Thoracic aorta (tissue), 2 donors: ENCODE measurements at regions not wholly inside any gene's neighbourhood (a gene's known extent, or its start where the extent isn't known, plus 50 kb on each side); places are given as distances from the start of the nearest gene placed in this dataset.

Source experiments
- ATAC-seq: fragments of 150-250 bp; one replicate; pipeline ENCODE4 v1.8.0; 2017; ENCODE audit warnings: low read depth; ENCODE audit not compliant: insufficient number of reproducible peaks, low FRiP score
- DNase-seq: peaks from one replicate; pipeline ENCODE4 v3.0.0-alpha.2; 2020; ENCODE audit warnings: low spot score
- H3K27ac ChIP-seq, 2 donors: fragments of 200-600 bp; sonication (generic); 1 replicate in 1 of 2; 2 replicates in 1 of 2; pipeline ENCODE4 v1.5.1; 2016; ENCODE audit warnings: mild to moderate bottlenecking in 2 of 2, moderate library complexity in 2 of 2
- H3K27me3 ChIP-seq: fragments of 200-600 bp; sonication (generic); replicated peaks from 2 replicates; pipeline ENCODE4 v1.6.0; 2016; ENCODE audit warnings: mild to moderate bottlenecking; ENCODE audit not compliant: insufficient read depth
- H3K36me3 ChIP-seq: fragments of 200-600 bp; sonication (generic); one replicate; pipeline ENCODE4 v1.5.1; 2016
- H3K4me1 ChIP-seq, 2 donors: fragments of 200-600 bp; sonication (generic); 1 replicate in 1 of 2; 2 replicates in 1 of 2; pipeline versions ENCODE4 v1.5.1 to v1.6.0; 2016; ENCODE audit warnings: low read depth in 2 of 2, mild to moderate bottlenecking in 1 of 2; ENCODE audit not compliant: control insufficient read depth in 1 of 2
- H3K4me3 ChIP-seq: fragments of 200-600 bp; sonication (generic); 2 replicates; pipeline ENCODE4 v1.5.1; 2016; ENCODE audit warnings: mild to moderate bottlenecking
- H3K9me3 ChIP-seq: fragments of 200-600 bp; sonication (generic); 2 replicates; pipeline ENCODE4 v1.5.1; 2016
- TF ChIP-seq, protein P1 (sequence below): fragments of 200-600 bp; sonication (generic); IDR thresholded peaks from one replicate; pipeline ENCODE4 v1.5.1; 2019; ENCODE audit warnings: antibody characterized with exemption

DNA sequence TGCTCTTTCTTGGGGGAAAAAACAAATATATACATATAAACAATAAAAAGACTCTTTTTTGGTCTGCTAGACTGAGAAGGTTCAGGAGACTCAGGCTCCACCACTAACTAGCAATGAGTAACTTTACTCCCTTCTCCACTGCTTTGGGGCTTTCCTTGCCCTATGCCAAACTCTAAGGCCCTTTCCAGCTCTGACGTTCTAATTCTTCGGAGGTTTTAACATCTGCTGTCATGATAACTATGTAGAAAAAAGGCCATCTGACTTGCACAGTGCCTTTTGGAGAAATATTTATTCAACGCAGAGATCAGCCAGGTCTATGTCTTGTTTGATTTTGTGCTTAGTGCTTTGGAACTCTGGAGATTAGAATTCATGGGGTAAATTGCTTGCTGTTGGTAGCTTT, 156.2 kb downstream of the TMCO5A start:
- H3K9me3 ChIP-seq, result no peaks in the 10 kb centered on the region
- H3K4me3 ChIP-seq, result no peak overlapping the region
- DNase-seq, result no peak
- H3K36me3 ChIP-seq, result no peaks in the 10 kb centered on the region
- ATAC-seq, result no peak
- TF ChIP-seq, protein P1, sequence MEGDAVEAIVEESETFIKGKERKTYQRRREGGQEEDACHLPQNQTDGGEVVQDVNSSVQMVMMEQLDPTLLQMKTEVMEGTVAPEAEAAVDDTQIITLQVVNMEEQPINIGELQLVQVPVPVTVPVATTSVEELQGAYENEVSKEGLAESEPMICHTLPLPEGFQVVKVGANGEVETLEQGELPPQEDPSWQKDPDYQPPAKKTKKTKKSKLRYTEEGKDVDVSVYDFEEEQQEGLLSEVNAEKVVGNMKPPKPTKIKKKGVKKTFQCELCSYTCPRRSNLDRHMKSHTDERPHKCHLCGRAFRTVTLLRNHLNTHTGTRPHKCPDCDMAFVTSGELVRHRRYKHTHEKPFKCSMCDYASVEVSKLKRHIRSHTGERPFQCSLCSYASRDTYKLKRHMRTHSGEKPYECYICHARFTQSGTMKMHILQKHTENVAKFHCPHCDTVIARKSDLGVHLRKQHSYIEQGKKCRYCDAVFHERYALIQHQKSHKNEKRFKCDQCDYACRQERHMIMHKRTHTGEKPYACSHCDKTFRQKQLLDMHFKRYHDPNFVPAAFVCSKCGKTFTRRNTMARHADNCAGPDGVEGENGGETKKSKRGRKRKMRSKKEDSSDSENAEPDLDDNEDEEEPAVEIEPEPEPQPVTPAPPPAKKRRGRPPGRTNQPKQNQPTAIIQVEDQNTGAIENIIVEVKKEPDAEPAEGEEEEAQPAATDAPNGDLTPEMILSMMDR, result no peak
- peaks cover 5 to 7% of the 10 kb centered on the region in 2 donors for H3K4me1 ChIP-seq
- no peaks in the 10 kb centered on the region for H3K27me3 ChIP-seq
- no peak overlapping the region for H3K27ac ChIP-seq

DNA sequence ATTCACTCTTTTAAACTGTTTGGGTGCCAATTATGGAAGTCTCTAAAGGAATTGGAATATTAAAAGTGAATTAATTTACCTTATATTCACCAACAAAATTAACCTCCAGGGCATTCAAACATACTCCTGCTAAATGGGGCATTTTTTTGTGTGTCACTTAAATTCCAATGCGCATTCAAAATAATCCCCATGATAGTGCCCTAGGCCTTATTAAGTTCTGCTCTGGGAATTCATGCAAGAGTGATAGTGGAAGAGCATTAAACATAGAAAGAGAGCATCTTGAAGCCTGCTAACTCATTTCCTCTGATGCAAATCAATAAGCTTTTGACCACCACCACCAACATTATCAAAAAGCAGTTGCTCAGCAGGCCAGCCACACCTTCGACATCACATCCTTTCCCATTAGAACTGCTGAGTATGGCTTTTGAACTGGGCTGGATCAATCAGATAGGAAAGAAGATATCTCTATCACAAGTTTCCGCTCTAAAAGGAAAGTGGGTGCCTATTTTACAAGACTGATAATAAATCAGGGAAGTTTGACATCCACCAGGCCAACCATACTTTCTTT, 156.7 kb downstream of the TMCO5A start:
- H3K27ac ChIP-seq, result no peak overlapping the region

DNA sequence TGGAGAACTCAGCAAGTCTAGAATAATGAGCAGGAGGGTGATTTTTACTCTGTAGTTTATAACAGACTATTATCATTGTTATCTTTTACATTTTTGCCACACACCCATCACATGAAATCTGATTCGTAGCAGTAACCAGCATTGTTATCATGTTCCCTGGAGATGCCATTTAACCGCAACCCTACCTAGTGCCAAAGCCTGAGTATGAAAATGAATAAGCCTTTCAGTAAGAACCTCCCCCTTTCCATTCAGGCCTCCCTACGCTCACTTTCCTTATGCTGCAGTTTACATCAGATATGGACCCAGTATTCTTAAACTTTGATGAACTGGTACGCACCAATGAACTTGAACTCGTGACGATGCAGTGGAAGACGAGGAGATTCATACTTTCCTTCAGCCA, 158.7 kb upstream of the SPRED1 start:
- TF ChIP-seq, protein P1, result no peak
- DNase-seq, result no peak
- Histone ChIP-seq H3K4me1 (no peaks in the 10 kb centered on the region), H3K4me3 (no peak overlapping the region), H3K27me3 (no peaks in the 10 kb centered on the region), H3K36me3 (no peaks in the 10 kb centered on the region), H3K9me3 (peaks cover 9% of the 10 kb centered on the region), H3K27ac (no peak overlapping the region)
- no peak for ATAC-seq

More for the DNA sequence above, 156.7 kb downstream of the TMCO5A start:
- DNase-seq (no peak), ATAC-seq (no peak)
- Histone ChIP-seq H3K4me1 (peaks cover under 1 to 4% of the 10 kb centered on the region in 2 donors), H3K9me3 (no peaks in the 10 kb centered on the region), H3K27me3 (no peaks in the 10 kb centered on the region), H3K36me3 (no peaks in the 10 kb centered on the region), H3K4me3 (no peak overlapping the region)
- TF ChIP-seq, protein P1, result no peak

DNA sequence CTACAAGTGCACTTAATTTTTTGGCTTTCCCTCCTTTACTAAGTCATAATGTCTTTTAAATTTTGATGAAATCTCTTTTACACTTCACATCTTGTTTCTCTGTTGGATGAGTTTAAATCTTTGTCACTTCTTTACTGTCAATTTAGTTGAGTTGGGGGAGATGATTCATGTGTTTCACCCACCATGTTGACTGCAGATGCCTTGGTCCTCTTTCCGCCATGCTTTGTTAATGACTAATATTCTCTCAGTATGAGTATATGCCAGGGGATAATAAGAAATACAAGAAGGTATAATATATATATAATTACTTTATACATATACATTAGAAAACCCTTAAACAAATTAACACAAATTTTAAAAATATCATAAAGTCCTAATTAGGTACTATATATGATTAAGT, 149.7 kb upstream of the SPRED1 start:
- Histone ChIP-seq H3K27me3 (no peaks in the 10 kb centered on the region), H3K36me3 (no peaks in the 10 kb centered on the region), H3K27ac (no peak overlapping the region), H3K4me1 (no peaks in the 10 kb centered on the region), H3K9me3 (no peaks in the 10 kb centered on the region), H3K4me3 (no peak overlapping the region)
- DNase-seq (no peak), ATAC-seq (no peak)
- TF ChIP-seq, protein P1, result no peak

DNA sequence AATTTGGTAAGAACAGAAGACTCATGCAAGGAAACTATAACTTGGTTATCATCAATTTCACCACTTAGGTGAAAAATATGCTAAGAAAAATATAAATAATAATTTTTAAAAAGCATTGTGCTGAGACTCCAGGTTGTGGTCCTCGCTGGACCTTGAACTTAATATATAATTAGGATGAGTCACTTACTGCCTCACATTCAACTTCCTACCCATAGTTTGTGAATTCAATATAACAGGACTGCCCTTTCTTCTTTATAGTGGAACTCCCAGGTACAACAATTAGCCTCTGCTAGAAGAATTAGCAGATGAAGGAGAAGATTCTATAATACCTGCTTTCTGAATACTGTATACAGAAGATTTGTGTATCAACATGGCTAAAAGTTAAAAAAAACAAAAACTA, 149.1 kb upstream of the SPRED1 start:
- Histone ChIP-seq H3K4me1 (no peaks in the 10 kb centered on the region), H3K27ac (no peak overlapping the region), H3K4me3 (no peak overlapping the region), H3K27me3 (no peaks in the 10 kb centered on the region), H3K36me3 (no peaks in the 10 kb centered on the region), H3K9me3 (no peaks in the 10 kb centered on the region)
- ATAC-seq (no peak), DNase-seq (no peak)
- TF ChIP-seq, protein P1, result no peak
